ENCODE measurements at regions not wholly inside any gene's neighbourhood (a gene's known extent, or its start where the extent isn't known, plus 50 kb on each side); places are given as distances from the start of the nearest gene placed in this dataset.

GRCh38 chr7:17408245-17408903 lies 109.9 kb downstream of the AHR start (continued):
- TF ChIP-seq ZNF784 (CRISPR knock-in tag; IDR thresholded peaks at IDR 0.05; ENCODE audit: borderline replicate concordance), result no peak
- no peak for TF ChIP-seq RBM22 (optimal IDR thresholded peaks at IDR 0.05; ENCODE audit: low read length)
- TF ChIP-seq ATM (IDR thresholded peaks at IDR 0.05; ENCODE audit: borderline replicate concordance), result no peak
- TF ChIP-seq ZNF567 (CRISPR knock-in tag; IDR thresholded peaks at IDR 0.05; ENCODE audit: borderline replicate concordance), result no peak
- TF ChIP-seq ZNF558 (CRISPR knock-in tag; IDR thresholded peaks at IDR 0.05; ENCODE audit: borderline replicate concordance), result no peak
- TF ChIP-seq PHF21A (CRISPR knock-in tag; IDR thresholded peaks at IDR 0.05), result no peak
- TF ChIP-seq MATR3 (CRISPR knock-in tag; IDR thresholded peaks at IDR 0.05), result no peak
- peak; percentile 74 for TF ChIP-seq ZBTB43 (CRISPR knock-in tag; conservative IDR thresholded peaks at IDR 0.05)
- peak; percentile 93 for TF ChIP-seq POGZ (CRISPR knock-in tag; IDR thresholded peaks at IDR 0.05)
- TF ChIP-seq XBP1 (CRISPR knock-in tag; IDR thresholded peaks at IDR 0.05), result no peak
- no peak for TF ChIP-seq CENPT (CRISPR knock-in tag; IDR thresholded peaks at IDR 0.05; ENCODE audit: low read depth)
- TF ChIP-seq PAXIP1 (CRISPR knock-in tag; conservative IDR thresholded peaks at IDR 0.05), result peak; percentile 88
- peak; percentile 27; the same call in 1 of the 2 replicates for TF ChIP-seq ATF7 (IDR thresholded peaks at IDR 0.05)
- TF ChIP-seq ATF7 (CRISPR knock-in tag; IDR thresholded peaks at IDR 0.05), result no peak
- no peak for TF ChIP-seq ZNF790 (CRISPR knock-in tag; IDR thresholded peaks at IDR 0.05; ENCODE audit: borderline replicate concordance)
- no peak for TF ChIP-seq ZNF746 (CRISPR knock-in tag; IDR thresholded peaks at IDR 0.05)
- 0 out of 2 replicates have a peak, but pooled peaks have one; percentile 32 for TF ChIP-seq ZNF792 (CRISPR knock-in tag; IDR thresholded peaks at IDR 0.05)
- TF ChIP-seq PLSCR1 (CRISPR knock-in tag; IDR thresholded peaks at IDR 0.05; ENCODE audit: borderline replicate concordance), result no peak
- no peak for TF ChIP-seq BCL3 (CRISPR knock-in tag; IDR thresholded peaks at IDR 0.05)
- TF ChIP-seq NR1H2 (CRISPR knock-in tag; IDR thresholded peaks at IDR 0.05; ENCODE audit: borderline replicate concordance, low read depth), result no peak

Data from HepG2 (cell line).